KOPT-K1 (cell line): ENCODE measurements at regions not wholly inside any gene's neighbourhood (a gene's known extent, or its start where the extent isn't known, plus 50 kb on each side); places are given as distances from the start of the nearest gene placed in this dataset.

Experiments
- H3K27ac ChIP-seq: fragments of 200-600 bp; sonication (generic); 2 replicates; pipeline ENCODE4 v1.5.1; 2016; ENCODE audit warnings: antibody characterized with exemption, mild to moderate bottlenecking, low read depth, low read length; ENCODE audit not compliant: poor library complexity, severe bottlenecking
- H3K36me3 ChIP-seq: fragments of 200-600 bp; sonication (generic); 2 replicates; pipeline ENCODE4 v1.5.1; 2017; ENCODE audit warnings: antibody characterized with exemption, mild to moderate bottlenecking, low read length, moderate library complexity; ENCODE audit not compliant: insufficient read depth
- H3K9me3 ChIP-seq: fragments of 200-600 bp; sonication (generic); 2 replicates; pipeline ENCODE4 v1.5.1; 2017; ENCODE audit warnings: antibody characterized with exemption, low read length, mild to moderate bottlenecking; ENCODE audit not compliant: insufficient read depth, poor library complexity, severe bottlenecking

DNA sequence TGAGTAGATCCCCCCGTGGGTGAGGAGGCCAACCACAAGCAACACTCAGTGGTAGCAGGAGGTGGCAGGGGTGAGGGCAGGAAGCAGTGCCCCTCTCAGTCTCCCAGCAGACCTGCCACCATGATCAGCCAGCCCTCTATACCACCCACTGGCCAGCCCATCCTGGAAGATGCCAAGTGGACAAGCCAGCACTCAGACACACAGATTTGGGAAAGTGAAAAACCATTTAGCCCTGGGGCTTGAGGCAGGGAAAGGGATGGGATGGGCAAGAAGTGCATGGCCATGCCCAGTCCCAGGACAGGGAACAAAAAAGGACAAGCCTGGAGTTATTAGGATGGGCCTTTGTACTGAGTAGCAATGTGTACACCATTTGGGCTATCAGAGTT is 76.9 kb downstream of the HFE start:
- Histone ChIP-seq H3K36me3 (no peaks in the 10 kb centered on the region), H3K9me3 (no peaks in the 10 kb centered on the region), H3K27ac (peak overlapping the region; percentile 76)

DNA sequence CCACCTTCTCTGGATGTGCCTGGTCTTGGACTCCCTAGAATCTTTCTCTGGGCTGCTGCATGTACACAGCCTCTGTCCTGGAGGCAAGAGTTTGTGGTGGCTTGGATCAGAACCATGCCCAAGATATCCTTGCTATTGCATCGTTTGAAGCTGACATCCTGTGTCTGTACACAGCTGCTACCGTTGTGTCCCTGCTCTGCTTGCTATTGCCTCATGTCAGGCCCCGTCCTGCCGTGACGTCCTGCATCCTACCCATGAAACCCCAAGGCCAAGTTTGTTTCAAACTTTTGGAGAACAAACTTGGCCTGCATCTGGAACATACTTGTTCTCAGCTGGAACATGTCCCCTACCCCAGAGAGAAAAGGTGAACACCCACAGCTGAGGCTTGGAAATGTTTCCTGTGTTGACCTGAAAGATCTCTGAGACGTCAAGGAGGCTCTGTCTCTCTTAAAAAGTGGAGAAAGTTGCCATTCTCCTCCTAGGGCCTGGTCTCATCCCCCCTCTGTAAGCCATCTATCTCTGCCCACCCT is 78.1 kb downstream of the HFE start:
- Histone ChIP-seq H3K9me3 (no peaks in the 10 kb centered on the region), H3K27ac (peak overlapping the region; percentile 76)

DNA sequence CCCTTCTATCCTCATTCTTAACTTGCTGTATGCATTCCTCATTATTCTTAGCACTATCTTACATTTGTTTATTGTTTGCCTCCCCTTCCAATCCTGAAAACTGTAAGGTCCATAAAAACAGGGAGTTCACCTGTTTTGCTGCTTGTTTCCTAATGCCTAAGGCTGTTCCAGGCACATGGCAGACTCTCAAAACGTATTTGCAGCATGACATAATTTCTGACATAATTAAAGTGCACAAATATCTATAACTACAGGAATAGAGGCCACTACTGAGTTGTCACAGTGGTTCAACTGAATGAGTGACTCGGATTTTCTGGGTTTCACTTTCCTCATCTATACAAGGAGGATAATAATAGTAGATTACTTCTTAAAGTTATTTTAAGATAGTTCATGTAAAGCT is 83.0 kb downstream of the HFE start:
- Histone ChIP-seq H3K36me3 (no peaks in the 10 kb centered on the region), H3K9me3 (no peaks in the 10 kb centered on the region), H3K27ac (peak overlapping the region; percentile 99)

More for the DNA sequence above, 78.1 kb downstream of the HFE start:
- no peaks in the 10 kb centered on the region for H3K36me3 ChIP-seq

DNA sequence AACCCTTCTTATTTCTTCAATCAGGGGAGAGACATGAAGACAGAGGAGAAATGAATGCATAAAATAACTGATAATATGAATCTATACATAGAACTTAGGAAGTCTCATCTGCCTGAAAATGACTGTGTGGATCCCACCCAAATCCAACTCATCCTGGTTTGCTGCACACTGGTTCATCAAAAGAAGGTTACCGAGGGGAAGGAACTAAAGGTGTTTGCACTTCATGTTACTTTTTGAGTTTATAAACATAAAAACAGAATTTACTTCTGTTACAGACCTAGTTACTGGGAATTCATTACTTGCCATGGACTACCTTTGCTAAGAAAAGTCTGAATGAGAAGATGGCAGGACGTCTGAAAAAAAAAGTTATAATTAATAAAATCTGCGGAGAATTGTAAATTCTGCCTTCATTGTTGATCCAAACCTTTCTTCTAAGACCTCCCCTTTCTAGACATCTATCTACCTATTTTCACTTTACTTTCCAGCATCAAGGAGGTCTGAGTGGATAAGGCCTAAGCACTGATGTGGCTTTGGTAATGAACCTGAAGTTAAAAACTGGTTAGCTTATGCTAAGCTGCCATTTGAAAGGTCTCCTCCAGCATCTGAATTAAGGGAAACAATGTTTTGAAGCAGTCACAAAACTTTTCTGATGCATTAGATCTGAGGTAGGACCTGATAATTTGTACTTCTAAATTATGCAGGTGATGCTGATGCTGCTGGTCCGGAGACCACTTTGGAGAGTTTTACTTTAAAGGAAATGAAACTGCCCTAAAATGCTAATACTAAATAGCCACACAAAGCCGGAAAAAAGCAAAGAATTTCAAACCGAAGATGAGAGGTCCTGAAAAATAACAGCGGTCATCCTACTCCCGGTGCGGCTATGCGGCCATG is 84.0 kb downstream of the HFE start:
- H3K36me3 ChIP-seq = no peaks in the 10 kb centered on the region
- H3K9me3 ChIP-seq = no peaks in the 10 kb centered on the region
- peak overlapping the region; percentile 99 for H3K27ac ChIP-seq

DNA sequence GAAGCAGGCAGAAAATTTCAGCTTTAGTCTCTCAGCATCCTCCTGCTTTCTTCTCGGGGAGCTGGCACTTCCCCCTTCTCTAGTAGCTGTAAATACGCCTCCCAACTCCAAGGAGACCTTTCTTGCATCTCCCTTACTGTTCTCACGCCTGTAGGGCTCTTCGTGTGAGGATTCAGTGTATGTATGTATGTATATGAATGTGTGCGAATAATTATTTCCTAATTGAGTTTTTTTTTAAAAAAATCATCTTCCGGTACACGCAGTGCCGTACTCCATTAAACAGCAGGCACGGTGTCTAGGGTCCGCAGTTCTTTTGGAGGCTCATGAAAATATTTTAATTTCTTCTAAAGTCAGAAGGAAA is 85.4 kb downstream of the HFE start:
- H3K27ac ChIP-seq = peak overlapping the region; percentile 99
- H3K36me3 ChIP-seq = no peaks in the 10 kb centered on the region
- H3K9me3 ChIP-seq = no peaks in the 10 kb centered on the region

DNA sequence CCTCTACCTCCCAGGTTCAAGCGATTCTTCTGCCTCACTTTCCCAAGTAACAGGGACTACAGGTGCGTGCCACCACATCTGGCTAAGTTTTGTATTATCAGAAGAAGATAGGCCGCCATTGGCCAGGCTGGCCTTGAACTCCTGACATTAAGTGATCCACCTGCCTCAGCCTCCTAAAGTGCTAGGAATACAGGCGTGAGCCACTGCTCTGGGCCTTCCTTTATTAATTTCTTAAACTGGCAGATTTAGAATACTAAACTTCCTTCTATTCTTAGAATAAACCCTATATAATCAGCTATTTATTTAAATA is 86.6 kb downstream of the HFE start:
- Histone ChIP-seq H3K36me3 (no peaks in the 10 kb centered on the region), H3K9me3 (no peaks in the 10 kb centered on the region), H3K27ac (peak overlapping the region; percentile 99)

DNA sequence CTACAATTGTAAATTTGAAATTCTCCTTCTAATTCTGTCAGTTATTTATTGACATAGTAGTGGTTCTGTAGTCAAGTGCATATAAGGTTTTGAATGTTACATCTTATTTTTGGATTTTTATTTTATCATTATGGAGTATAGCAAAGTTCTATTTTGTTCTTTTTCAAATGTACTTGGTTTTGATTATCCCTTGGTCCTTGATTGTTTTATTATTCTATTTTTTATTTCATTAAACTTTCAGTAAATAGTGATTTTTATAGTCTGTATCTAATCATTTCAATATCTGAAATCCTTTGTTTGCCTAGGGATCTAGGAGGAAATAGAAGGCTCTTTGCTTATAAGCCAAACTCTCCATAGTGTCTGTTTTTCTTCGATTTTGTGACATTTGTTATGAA is 87.8 kb downstream of the HFE start:
- H3K9me3 ChIP-seq = no peaks in the 10 kb centered on the region
- no peaks in the 10 kb centered on the region for H3K36me3 ChIP-seq
- peak overlapping the region; percentile 34 for H3K27ac ChIP-seq

DNA sequence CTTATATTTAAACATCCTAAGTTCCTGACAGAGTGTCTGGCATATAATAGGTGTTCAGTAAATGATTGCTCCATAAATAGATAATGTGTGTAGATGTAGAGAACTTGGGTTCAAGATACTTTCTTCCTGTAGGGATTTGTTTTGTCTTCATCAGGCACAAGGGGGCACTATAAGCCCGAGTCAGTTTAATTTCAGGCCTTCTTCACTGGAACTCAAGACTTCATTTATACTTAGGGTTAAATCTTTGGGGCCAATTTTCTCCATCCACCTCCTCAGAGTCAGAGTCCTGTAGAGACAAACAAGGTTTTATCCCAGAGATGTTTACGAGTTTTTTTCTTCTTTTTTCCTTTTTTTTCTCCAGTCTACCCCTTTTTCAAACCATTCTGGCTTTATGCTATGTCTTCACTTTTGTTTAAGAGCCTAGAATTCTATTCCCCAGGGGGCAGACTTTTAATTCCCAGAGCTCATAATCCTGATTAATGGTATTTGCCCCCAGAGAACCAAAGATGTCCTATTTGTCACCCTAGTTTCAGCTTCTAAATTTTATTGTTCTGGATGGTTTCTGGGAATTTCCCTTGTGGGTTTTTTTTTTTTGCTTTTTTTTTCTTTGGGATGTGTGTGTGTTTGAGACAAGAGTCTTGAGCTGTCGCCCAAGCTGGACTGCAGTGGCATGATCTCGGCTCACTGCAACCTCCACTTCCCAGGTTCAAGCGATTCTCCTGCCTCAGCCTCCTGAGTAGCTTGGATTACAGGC is 88.4 kb downstream of the HFE start:
- H3K36me3 ChIP-seq = no peaks in the 10 kb centered on the region
- H3K27ac ChIP-seq = peak overlapping the region; percentile 34
- H3K9me3 ChIP-seq = no peaks in the 10 kb centered on the region

DNA sequence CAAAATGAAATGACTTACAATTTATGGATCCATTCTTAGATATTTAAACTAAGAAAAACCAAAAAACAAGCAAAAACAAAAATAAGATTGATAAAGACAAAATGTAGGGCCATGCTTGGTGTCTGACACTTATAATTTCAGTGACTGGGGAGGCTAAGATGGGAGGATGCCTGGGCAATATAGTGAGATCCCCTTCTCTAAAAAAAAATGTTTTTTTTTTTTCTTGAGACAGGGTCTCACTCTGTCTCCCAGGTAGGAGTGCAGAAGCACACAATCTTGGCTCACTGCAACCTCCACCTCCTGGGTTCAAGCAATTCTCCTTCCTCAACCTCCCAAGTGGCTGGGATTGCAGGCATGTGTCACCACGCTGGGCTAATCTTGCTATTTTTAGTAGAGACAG is 92.4 kb downstream of the HFE start:
- peak overlapping the region; percentile 99 for H3K27ac ChIP-seq
- no peaks in the 10 kb centered on the region for H3K9me3 ChIP-seq
- no peaks in the 10 kb centered on the region for H3K36me3 ChIP-seq

DNA sequence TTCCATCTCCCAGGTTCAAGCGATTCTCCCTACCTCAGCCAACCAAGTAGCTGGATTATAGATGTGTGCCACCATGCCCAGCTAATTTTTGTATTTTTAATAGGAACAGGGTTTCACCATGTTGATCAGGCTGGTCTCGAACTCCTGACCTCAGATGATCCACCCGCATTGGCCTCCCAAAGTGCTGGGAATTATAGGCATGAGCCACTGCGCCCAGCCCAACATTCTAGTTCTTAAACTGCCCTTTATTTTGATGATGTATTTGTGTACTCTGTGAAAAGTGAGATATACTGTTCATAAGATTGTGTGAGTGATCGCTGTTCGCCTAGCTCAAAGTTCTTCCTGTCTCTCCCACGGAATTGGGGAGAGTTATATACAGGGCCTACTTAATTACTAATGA is 93.1 kb downstream of the HFE start:
- peak overlapping the region; percentile 99 for H3K27ac ChIP-seq
- H3K36me3 ChIP-seq = no peaks in the 10 kb centered on the region
- H3K9me3 ChIP-seq = no peaks in the 10 kb centered on the region

DNA sequence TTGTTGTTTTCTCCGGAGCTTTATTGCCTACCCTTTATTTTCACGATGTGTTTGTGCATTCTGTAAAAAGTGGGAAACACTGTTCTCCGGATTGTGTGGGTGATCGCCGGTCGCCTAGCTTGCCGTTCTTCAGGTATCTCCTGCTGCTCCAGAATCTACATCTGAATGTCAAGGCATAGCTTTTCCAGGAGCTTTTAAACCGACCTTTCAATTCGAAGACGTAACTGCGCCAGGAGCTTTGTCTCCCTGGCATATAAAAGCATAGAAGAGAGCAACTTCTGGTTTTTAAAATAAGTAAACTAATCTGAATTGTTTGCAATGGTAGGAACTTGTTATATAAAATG is 96.0 kb downstream of the HFE start:
- H3K36me3 ChIP-seq = no peaks in the 10 kb centered on the region
- no peaks in the 10 kb centered on the region for H3K9me3 ChIP-seq
- peak overlapping the region; percentile 99 for H3K27ac ChIP-seq

DNA sequence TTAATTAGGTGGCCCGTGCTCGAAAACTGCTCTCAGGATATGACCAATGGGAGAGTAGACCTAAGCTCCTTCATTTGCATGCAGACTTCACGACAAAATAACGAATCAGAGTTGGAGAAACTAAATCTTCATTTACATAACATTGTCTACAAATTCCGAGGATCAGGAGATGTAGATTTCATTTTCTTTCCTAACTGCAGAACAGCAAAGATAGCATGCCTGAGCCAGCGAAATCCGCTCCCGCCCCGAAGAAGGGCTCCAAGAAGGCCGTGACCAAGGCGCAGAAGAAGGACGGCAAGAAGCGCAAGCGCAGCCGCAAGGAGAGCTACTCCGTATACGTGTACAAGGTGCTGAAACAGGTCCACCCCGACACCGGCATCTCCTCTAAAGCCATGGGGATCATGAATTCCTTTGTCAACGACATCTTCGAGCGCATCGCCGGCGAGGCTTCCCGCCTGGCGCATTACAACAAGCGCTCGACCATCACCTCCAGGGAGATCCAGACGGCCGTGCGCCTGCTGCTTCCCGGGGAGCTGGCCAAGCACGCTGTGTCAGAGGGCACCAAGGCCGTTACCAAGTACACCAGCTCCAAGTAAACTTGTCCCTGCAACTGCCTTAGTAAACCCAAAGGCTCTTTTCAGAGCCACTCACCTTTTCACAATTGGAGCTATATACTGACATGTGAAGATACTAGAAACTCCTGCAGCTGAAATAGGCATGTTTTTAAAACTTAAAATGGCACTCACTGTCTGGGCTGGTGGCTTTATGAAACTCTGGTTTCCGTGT is 96.5 kb downstream of the HFE start:
- H3K27ac ChIP-seq = peak overlapping the region; percentile 99
- no peaks in the 10 kb centered on the region for H3K9me3 ChIP-seq
- H3K36me3 ChIP-seq = no peaks in the 10 kb centered on the region

DNA sequence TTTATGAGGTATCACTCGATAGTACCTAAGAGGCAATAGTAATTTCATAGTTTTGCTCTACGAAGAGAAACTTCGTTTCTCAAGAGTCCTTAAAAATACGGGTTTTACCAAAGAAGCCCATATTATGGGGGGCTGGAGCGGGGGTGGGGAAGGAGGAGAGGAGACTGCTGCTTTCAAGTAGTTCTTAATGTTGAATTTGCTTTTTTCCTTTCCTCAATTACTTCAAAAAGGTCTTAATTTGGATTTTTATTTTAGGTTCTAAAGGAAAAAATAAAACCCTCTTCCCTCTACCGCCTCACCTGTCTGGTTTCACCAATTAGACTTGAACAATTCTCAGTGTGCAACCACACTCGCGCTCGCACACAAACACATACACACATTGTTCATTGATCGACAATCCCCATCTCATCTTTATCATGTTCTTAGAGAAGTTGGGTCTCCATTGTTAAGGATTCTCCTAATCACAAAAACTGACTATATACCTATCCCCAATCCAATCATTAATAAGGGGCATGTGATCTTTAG is 97.2 kb downstream of the HFE start:
- Histone ChIP-seq H3K9me3 (no peaks in the 10 kb centered on the region), H3K36me3 (no peaks in the 10 kb centered on the region), H3K27ac (peak overlapping the region; percentile 99)

DNA sequence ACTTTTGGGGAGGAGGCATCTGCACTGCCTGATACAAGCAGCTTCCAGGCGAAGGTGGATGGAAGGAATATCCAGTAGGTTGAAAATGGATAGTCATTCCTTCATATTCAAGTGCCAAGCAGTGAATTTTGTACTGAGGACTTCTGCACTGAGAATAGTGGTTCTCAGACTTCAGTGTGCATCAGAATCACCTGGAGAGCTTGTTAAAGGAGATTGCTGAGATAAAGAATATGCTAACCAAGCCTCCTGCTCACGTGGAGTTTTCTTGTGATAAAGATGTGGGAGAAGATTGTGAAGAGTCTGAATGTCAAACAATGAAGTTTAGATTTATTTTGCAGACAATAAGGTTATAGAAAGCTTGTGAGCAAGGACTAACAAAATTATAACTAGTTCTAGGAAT is 97.8 kb downstream of the HFE start:
- Histone ChIP-seq H3K27ac (peak overlapping the region; percentile 99), H3K36me3 (no peaks in the 10 kb centered on the region), H3K9me3 (no peaks in the 10 kb centered on the region)

DNA sequence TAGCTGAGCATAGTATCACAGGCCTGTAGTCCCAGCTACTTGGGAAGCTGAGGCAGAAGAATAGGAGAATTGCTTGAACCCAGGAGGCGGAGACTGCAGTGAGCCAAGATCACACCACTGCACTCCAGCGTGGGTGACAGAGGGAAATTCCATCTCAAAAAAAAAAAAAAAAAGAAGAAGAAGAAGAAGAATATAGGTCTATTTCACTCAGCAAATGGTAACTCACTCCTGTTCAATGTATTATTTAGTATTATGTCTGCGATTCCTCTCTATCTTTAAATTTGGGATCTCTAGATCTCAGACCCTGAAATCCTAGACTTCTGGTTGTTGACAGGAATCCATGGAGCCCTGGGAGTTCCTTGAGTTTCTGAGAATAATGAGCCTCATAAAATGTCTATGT is 98.6 kb downstream of the HFE start:
- H3K9me3 ChIP-seq = no peaks in the 10 kb centered on the region
- peak overlapping the region; percentile 99 for H3K27ac ChIP-seq
- no peaks in the 10 kb centered on the region for H3K36me3 ChIP-seq
